ENCODE measurements at regions not wholly inside any gene's neighbourhood (a gene's known extent, or its start where the extent isn't known, plus 50 kb on each side); places are given as distances from the start of the nearest gene placed in this dataset.

DNA sequence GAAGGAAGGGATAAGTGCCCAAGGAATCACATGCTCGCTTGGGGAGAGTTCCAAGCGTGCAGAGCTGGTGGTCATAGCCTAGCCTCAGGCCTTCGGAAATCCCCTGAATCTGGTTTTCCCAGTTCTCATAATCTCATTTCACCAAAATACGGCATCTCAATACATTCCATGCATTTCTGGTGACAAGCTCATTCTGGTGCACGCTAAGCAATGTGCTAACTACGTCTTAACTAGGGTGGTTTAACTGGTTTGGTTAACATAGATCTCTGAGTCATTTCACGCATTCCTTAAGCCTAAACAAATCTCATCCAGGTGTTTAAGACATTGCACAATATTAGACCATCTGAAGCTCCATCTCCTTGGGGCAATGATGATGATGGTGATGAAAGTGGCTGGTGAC is 72.9 kb upstream of the STEAP1B start:
- no peaks in the 10 kb centered on the region for H3K27me3 ChIP-seq
- no peak overlapping the region for H3K4me3 ChIP-seq
- no peaks in the 10 kb centered on the region for H3K9me3 ChIP-seq (ENCODE audit: low read depth)
- no peak overlapping the region for H2AFZ ChIP-seq (replicated peaks)
- no peak for DNase-seq (ENCODE audit: low spot score)
- H3K79me2 ChIP-seq (ENCODE audit: low read depth), result no peaks in the 10 kb centered on the region
- H3K4me1 ChIP-seq, result no peaks in the 10 kb centered on the region
- no peak overlapping the region for H3K27ac ChIP-seq
- TF ChIP-seq EZH2 (IDR thresholded peaks at IDR 0.05) (no peak), EZH2phosphoT487 (IDR thresholded peaks at IDR 0.05) (no peak), CTCF (IDR thresholded peaks at IDR 0.05) (no peak)
- no peaks in the 10 kb centered on the region for H3K36me3 Mint-ChIP-seq
- H3K9me3 Mint-ChIP-seq, result no peaks in the 10 kb centered on the region
- no peak overlapping the region for H3K4me2 ChIP-seq
- peaks cover 4% of the 10 kb centered on the region for H3K4me1 Mint-ChIP-seq
- H3F3A ChIP-seq (ENCODE audit: low read depth), result no peaks in the 10 kb centered on the region
- peak overlapping the region; percentile 22 for H3K4me3 Mint-ChIP-seq
- no peaks in the 10 kb centered on the region for H3K36me3 ChIP-seq
- no peak overlapping the region for H3K27ac Mint-ChIP-seq
- H3K9ac ChIP-seq, result no peak overlapping the region
- H3K27me3 Mint-ChIP-seq (ENCODE audit: insufficient read depth, low read depth), result peaks cover 4% of the 10 kb centered on the region
- H4K20me1 ChIP-seq (ENCODE audit: low read depth), result no peaks in the 10 kb centered on the region

- Histone ChIP-seq H3K4me2 (no peak overlapping the region), H2AFZ (replicated peaks) (no peak overlapping the region), H3F3A (ENCODE audit: low read depth) (no peaks in the 10 kb centered on the region), H3K27ac (no peak overlapping the region), H3K9ac (no peak overlapping the region), H3K79me2 (ENCODE audit: low read depth) (no peaks in the 10 kb centered on the region), H3K9me3 (ENCODE audit: low read depth) (no peaks in the 10 kb centered on the region), H3K4me3 (no peak overlapping the region), H4K20me1 (ENCODE audit: low read depth) (no peaks in the 10 kb centered on the region), H3K27me3 (no peaks in the 10 kb centered on the region), H3K36me3 (no peaks in the 10 kb centered on the region), H3K4me1 (no peaks in the 10 kb centered on the region)
- Mint-ChIP-seq H3K9me3 (no peaks in the 10 kb centered on the region), H3K36me3 (no peaks in the 10 kb centered on the region), H3K4me3 (no peak overlapping the region), H3K27ac (no peak overlapping the region), H3K4me1 (peaks cover 4% of the 10 kb centered on the region), H3K27me3 (ENCODE audit: insufficient read depth, low read depth) (peaks cover 4% of the 10 kb centered on the region)
- no peak for TF ChIP-seq EZH2phosphoT487 (IDR thresholded peaks at IDR 0.05)
- TF ChIP-seq EZH2 (IDR thresholded peaks at IDR 0.05), result no peak
- no peak for TF ChIP-seq CTCF (IDR thresholded peaks at IDR 0.05)
- DNase-seq (ENCODE audit: low spot score), result no peak
Measured at GRCh38 chr7:22572292-22572691, 72.3 kb upstream of the STEAP1B start.

- H3K4me1 ChIP-seq, result no peaks in the 10 kb centered on the region
- no peak overlapping the region for H3K4me3 ChIP-seq
- H3K27me3 ChIP-seq, result no peaks in the 10 kb centered on the region
- H3K4me1 Mint-ChIP-seq, result peaks cover 4% of the 10 kb centered on the region
- no peak overlapping the region for H3K27ac Mint-ChIP-seq
- no peaks in the 10 kb centered on the region for H3K79me2 ChIP-seq (ENCODE audit: low read depth)
- H4K20me1 ChIP-seq (ENCODE audit: low read depth), result no peaks in the 10 kb centered on the region
- no peak overlapping the region for H3K4me3 Mint-ChIP-seq
- H3K36me3 ChIP-seq, result no peaks in the 10 kb centered on the region
- H3K9me3 ChIP-seq (ENCODE audit: low read depth), result no peaks in the 10 kb centered on the region
- H3K27me3 Mint-ChIP-seq (ENCODE audit: insufficient read depth, low read depth), result peaks cover 4% of the 10 kb centered on the region
- no peaks in the 10 kb centered on the region for H3K36me3 Mint-ChIP-seq
- no peak for TF ChIP-seq EZH2phosphoT487 (IDR thresholded peaks at IDR 0.05)
- no peak for TF ChIP-seq CTCF (IDR thresholded peaks at IDR 0.05)
- TF ChIP-seq EZH2 (IDR thresholded peaks at IDR 0.05), result no peak
- H3F3A ChIP-seq (ENCODE audit: low read depth), result no peaks in the 10 kb centered on the region
- no peaks in the 10 kb centered on the region for H3K9me3 Mint-ChIP-seq
- no peak overlapping the region for H3K4me2 ChIP-seq
- H3K9ac ChIP-seq, result no peak overlapping the region
- H3K27ac ChIP-seq, result no peak overlapping the region
- DNase-seq (ENCODE audit: low spot score), result no peak
- no peak overlapping the region for H2AFZ ChIP-seq (replicated peaks)
Measured at GRCh38 chr7:22571766-22572165, 71.8 kb upstream of the STEAP1B start.
